GM18858 (cell line): ENCODE measurements at regions not wholly inside any gene's neighbourhood (a gene's known extent, or its start where the extent isn't known, plus 50 kb on each side); places are given as distances from the start of the nearest gene placed in this dataset.

Experiments used
- ATAC-seq: cut with Tn5 transposase; IDR thresholded peaks from one replicate; pipeline ENCODE4 v1.9.1; 2021; ENCODE audit not compliant: unreplicated experiment

GRCh38 chr18:30106356-30106755, 936.2 kb downstream of the DSC3 start:
- ATAC-seq: no peak

- no peak for ATAC-seq
Measured at GRCh38 chr18:30103881-30104280, 938.7 kb downstream of the DSC3 start.

- ATAC-seq: no peak
Measured at GRCh38 chr18:30096796-30097195, 945.7 kb downstream of the DSC3 start.

- ATAC-seq: no peak
Measured at GRCh38 chr18:30094556-30094955, 948.0 kb downstream of the DSC3 start.

GRCh38 chr18:30093376-30093775, 949.2 kb downstream of the DSC3 start:
- ATAC-seq: no peak

- ATAC-seq: no peak
Measured at GRCh38 chr18:30088238-30089015, 954.1 kb downstream of the DSC3 start.

- ATAC-seq: no peak
Measured at GRCh38 chr18:30086351-30086750, 956.2 kb downstream of the DSC3 start.

- no peak for ATAC-seq
Measured at GRCh38 chr18:30081122-30081521, 961.4 kb downstream of the DSC3 start.

- no peak for ATAC-seq
Measured at GRCh38 chr18:30072609-30073385, 969.7 kb downstream of the DSC3 start.

- no peak for ATAC-seq
Measured at GRCh38 chr18:30066288-30066687, 976.3 kb downstream of the DSC3 start.

- no peak for ATAC-seq
Measured at GRCh38 chr18:30057398-30057797, 985.1 kb downstream of the DSC3 start.

GRCh38 chr18:30056528-30056927, 986.0 kb downstream of the DSC3 start:
- ATAC-seq: no peak

GRCh38 chr18:30044496-30044895, 998.0 kb downstream of the DSC3 start:
- no peak for ATAC-seq

- ATAC-seq: no peak
Measured at GRCh38 chr18:30039201-30039600, 1003.3 kb downstream of the DSC3 start.

- ATAC-seq: no peak
Measured at GRCh38 chr18:30034818-30035217, 1007.7 kb downstream of the DSC3 start.

- no peak for ATAC-seq
Measured at GRCh38 chr18:30016179-30016578, 1026.4 kb downstream of the DSC3 start.

GRCh38 chr18:30004965-30005364, 1037.6 kb downstream of the DSC3 start:
- ATAC-seq: no peak

GRCh38 chr18:29982218-29982617, 1060.3 kb downstream of the DSC3 start:
- ATAC-seq: no peak

GRCh38 chr18:29979881-29980280, 1062.7 kb downstream of the DSC3 start:
- ATAC-seq: no peak

GRCh38 chr18:29969876-29970275, 1072.7 kb downstream of the DSC3 start:
- ATAC-seq: no peak

GRCh38 chr18:29962579-29962978, 1080.0 kb downstream of the DSC3 start:
- ATAC-seq: no peak

- no peak for ATAC-seq
Measured at GRCh38 chr18:29960539-29960938, 1082.0 kb downstream of the DSC3 start.
